MM.1S (cell line): ENCODE measurements at regions not wholly inside any gene's neighbourhood (a gene's known extent, or its start where the extent isn't known, plus 50 kb on each side); places are given as distances from the start of the nearest gene placed in this dataset.

Source experiments
- DNase-seq: peaks from one replicate; pipeline ENCODE4 v3.0.0-alpha.2; 2015
- H2AFZ ChIP-seq: fragments of 300-600 bp; sonication (generic); 2 replicates; pipeline ENCODE4 v1.6.0; 2016; ENCODE audit warnings: antibody characterized with exemption, low read length
- H3F3A ChIP-seq: fragments of 300-600 bp; sonication (generic); 2 replicates; pipeline ENCODE4 v1.6.1; 2016; ENCODE audit warnings: mild to moderate bottlenecking, antibody characterized with exemption, low read length, moderate library complexity, mixed read lengths; ENCODE audit not compliant: insufficient read depth
- H3K27ac ChIP-seq: fragments of 300-600 bp; sonication (generic); 2 replicates; pipeline ENCODE4 v1.5.1; 2016; ENCODE audit warnings: mild to moderate bottlenecking, low read length
- H3K27me3 ChIP-seq: fragments of 300-600 bp; sonication (generic); replicated peaks from 2 replicates; pipeline ENCODE4 v1.6.0; 2016; ENCODE audit warnings: low read length; ENCODE audit not compliant: insufficient read depth
- H3K36me3 ChIP-seq: fragments of 300-600 bp; sonication (generic); replicated peaks from 2 replicates; pipeline ENCODE4 v1.6.1; 2016; ENCODE audit warnings: mild to moderate bottlenecking, low read length, mixed read lengths; ENCODE audit not compliant: insufficient read depth
- H3K4me1 ChIP-seq: fragments of 300-600 bp; sonication (generic); 2 replicates; pipeline ENCODE4 v1.6.1; 2016; ENCODE audit warnings: low read length, mixed read lengths
- H3K4me2 ChIP-seq: fragments of 300-600 bp; sonication (generic); 2 replicates; pipeline ENCODE4 v1.6.0; 2016; ENCODE audit warnings: low read depth, low read length
- H3K4me3 ChIP-seq: fragments of 300-600 bp; sonication (generic); 2 replicates; pipeline ENCODE4 v1.5.1; 2016; ENCODE audit warnings: low read length, mixed read lengths
- H3K79me2 ChIP-seq: fragments of 300-600 bp; sonication (generic); 2 replicates; pipeline ENCODE4 v1.6.1; 2016; ENCODE audit warnings: mixed run types, low read length, mixed read lengths
- H3K9ac ChIP-seq: fragments of 300-600 bp; sonication (generic); 2 replicates; pipeline ENCODE4 v1.6.1; 2016; ENCODE audit warnings: low read length, mixed read lengths
- H3K9me2 ChIP-seq: fragments of 300-600 bp; sonication (generic); replicated peaks from 2 replicates; pipeline ENCODE4 v1.6.1; 2016; ENCODE audit warnings: mild to moderate bottlenecking, low read length, mixed read lengths; ENCODE audit not compliant: insufficient read depth
- H3K9me3 ChIP-seq: fragments of 300-600 bp; sonication (generic); replicated peaks from 2 replicates; pipeline ENCODE4 v1.6.1; 2016; ENCODE audit warnings: mild to moderate bottlenecking, low read length, mixed read lengths; ENCODE audit not compliant: insufficient read depth
- H4K20me1 ChIP-seq: fragments of 300-600 bp; sonication (generic); 2 replicates; pipeline ENCODE4 v1.6.1; 2016; ENCODE audit warnings: mild to moderate bottlenecking, low read length, moderate library complexity, mixed read lengths; ENCODE audit not compliant: insufficient read depth
- CTCF ChIP-seq: fragments of 300-600 bp; sonication (generic); IDR thresholded peaks from 2 replicates; pipeline ENCODE4 v1.5.1; 2016; ENCODE audit warnings: antibody characterized with exemption, low read length, mixed read lengths
- EZH2 ChIP-seq: fragments of 300-600 bp; sonication (generic); optimal IDR thresholded peaks from 2 replicates; pipeline ENCODE3; 2017; ENCODE audit warnings: low read depth, mild to moderate bottlenecking, antibody characterized with exemption, low read length, mixed read lengths
- EZH2phosphoT487 ChIP-seq: fragments of 300-600 bp; sonication (generic); IDR thresholded peaks from 2 replicates; pipeline ENCODE4 v1.6.1; 2018; ENCODE audit warnings: antibody characterized with exemption, low read length

GRCh38 chr5:60229691-60230185 lies 336.2 kb upstream of the PDE4D start:
- Histone ChIP-seq H3K4me1 (no peaks in the 10 kb centered on the region), H3F3A (no peaks in the 10 kb centered on the region), H3K27me3 (no peaks in the 10 kb centered on the region), H3K9me2 (no peaks in the 10 kb centered on the region), H3K4me2 (no peak overlapping the region), H3K27ac (no peak overlapping the region), H2AFZ (no peak overlapping the region), H3K9me3 (no peaks in the 10 kb centered on the region), H4K20me1 (no peaks in the 10 kb centered on the region), H3K79me2 (no peaks in the 10 kb centered on the region), H3K4me3 (no peak overlapping the region), H3K9ac (no peak overlapping the region), H3K36me3 (no peaks in the 10 kb centered on the region)
- DNase-seq = no peak
- no peak for TF ChIP-seq EZH2phosphoT487
- TF ChIP-seq CTCF = no peak
- TF ChIP-seq EZH2 = no peak

GRCh38 chr5:60228676-60229075 lies 335.1 kb upstream of the PDE4D start:
- H2AFZ ChIP-seq = no peak overlapping the region
- no peak for TF ChIP-seq CTCF
- TF ChIP-seq EZH2 = no peak
- no peak for TF ChIP-seq EZH2phosphoT487
- no peaks in the 10 kb centered on the region for H3F3A ChIP-seq
- H3K4me2 ChIP-seq = no peak overlapping the region
- no peaks in the 10 kb centered on the region for H3K36me3 ChIP-seq
- H3K9me2 ChIP-seq = no peaks in the 10 kb centered on the region
- no peaks in the 10 kb centered on the region for H3K27me3 ChIP-seq
- no peak for DNase-seq
- no peaks in the 10 kb centered on the region for H3K4me1 ChIP-seq
- H3K9ac ChIP-seq = no peak overlapping the region
- H4K20me1 ChIP-seq = no peaks in the 10 kb centered on the region
- H3K79me2 ChIP-seq = no peaks in the 10 kb centered on the region
- no peak overlapping the region for H3K4me3 ChIP-seq
- no peak overlapping the region for H3K27ac ChIP-seq
- no peaks in the 10 kb centered on the region for H3K9me3 ChIP-seq

GRCh38 chr5:60226128-60226527 lies 332.6 kb upstream of the PDE4D start:
- no peak overlapping the region for H3K27ac ChIP-seq
- no peak overlapping the region for H3K4me3 ChIP-seq
- no peaks in the 10 kb centered on the region for H3K4me1 ChIP-seq
- no peaks in the 10 kb centered on the region for H4K20me1 ChIP-seq
- H3K27me3 ChIP-seq = no peaks in the 10 kb centered on the region
- H3K9me3 ChIP-seq = no peaks in the 10 kb centered on the region
- H3K79me2 ChIP-seq = no peaks in the 10 kb centered on the region
- H3K9me2 ChIP-seq = no peaks in the 10 kb centered on the region
- TF ChIP-seq EZH2 (no peak), CTCF (no peak)
- no peaks in the 10 kb centered on the region for H3F3A ChIP-seq
- H3K9ac ChIP-seq = no peak overlapping the region
- no peak overlapping the region for H2AFZ ChIP-seq
- no peak for DNase-seq
- no peaks in the 10 kb centered on the region for H3K36me3 ChIP-seq
- H3K4me2 ChIP-seq = no peak overlapping the region
